Activated CD8-positive, alpha-beta T cell treated with anti-CD3 and anti-CD28 coated beads for 36 hours (primary cell): ENCODE measurements at regions not wholly inside any gene's neighbourhood (a gene's known extent, or its start where the extent isn't known, plus 50 kb on each side); places are given as distances from the start of the nearest gene placed in this dataset.

Experiments
- ATAC-seq: fragments of 200-7000 bp; cut with Tn5 transposase; one replicate; pipeline ENCODE4 v1.10.0; 2021; ENCODE audit warnings: mild to moderate bottlenecking, moderate library complexity
- CTCF ChIA-PET: fragments of 350-600 bp; sonication (Branson Sonifier 250); formaldehyde crosslinking; loops from one replicate; lab custom pipeline; 2021; ENCODE audit warnings: antibody characterized with exemption; lab: Charles Lee
- POLR2A ChIA-PET: fragments of 350-600 bp; sonication (Branson Sonifier 250); formaldehyde crosslinking; loops from one replicate; lab custom pipeline; 2021; ENCODE audit warnings: antibody characterized with exemption; lab: Charles Lee
- DNase-seq: peaks from one replicate; pipeline ENCODE4 v3.0.0-alpha.2; 2020
- H3K27ac Mint-ChIP-seq: one replicate; pipeline ENCODE4 v1.8.0; 2021; ENCODE audit warnings: mild to moderate bottlenecking, mixed read lengths
- H3K27me3 Mint-ChIP-seq: one replicate; pipeline ENCODE4 v1.8.0; 2021; ENCODE audit warnings: mixed read lengths
- H3K36me3 Mint-ChIP-seq: one replicate; pipeline ENCODE4 v1.8.0; 2021; ENCODE audit warnings: low read depth, mixed read lengths
- H3K4me1 Mint-ChIP-seq: one replicate; pipeline ENCODE4 v1.8.0; 2021; ENCODE audit warnings: low read depth, mixed read lengths
- H3K4me3 Mint-ChIP-seq: one replicate; pipeline ENCODE4 v1.8.0; 2021; ENCODE audit warnings: mild to moderate bottlenecking, moderate library complexity, mixed read lengths
- H3K9me3 Mint-ChIP-seq: one replicate; pipeline ENCODE4 v1.8.0; 2021; ENCODE audit warnings: mixed read lengths
- CTCF ChIP-seq: fragments of 200-600 bp; IDR thresholded peaks from one replicate; pipeline ENCODE4 v1.8.0; 2022; ENCODE audit warnings: antibody characterized with exemption, mild to moderate bottlenecking
- intact Hi-C: fragments of 100-400 bp; cut with micrococcal nuclease; formaldehyde crosslinking; loops from one replicate; pipeline ENCODE4 v1.10.0; 2022

- Mint-ChIP-seq H3K9me3 (no peaks in the 10 kb centered on the region), H3K27me3 (no peaks in the 10 kb centered on the region), H3K27ac (no peak overlapping the region), H3K4me1 (no peaks in the 10 kb centered on the region), H3K36me3 (no peaks in the 10 kb centered on the region), H3K4me3 (no peak overlapping the region)
- POLR2A ChIA-PET, result no interaction called here
- TF ChIP-seq CTCF, result no peak
- CTCF ChIA-PET, result no interaction called here
- intact Hi-C loops, result no loop called here
- DNase-seq (no peak), ATAC-seq (no peak)
These were observed 374.6 kb upstream of the SYT1 start for GRCh38 chr12:78489990-78490389.

GRCh38 chr12:78490861-78491260 lies 373.7 kb upstream of the SYT1 start:
- POLR2A ChIA-PET, result no interaction called here
- no peak overlapping the region for H3K4me3 Mint-ChIP-seq
- CTCF ChIA-PET, result no interaction called here
- no peak for DNase-seq
- H3K4me1 Mint-ChIP-seq, result no peaks in the 10 kb centered on the region
- no peaks in the 10 kb centered on the region for H3K27me3 Mint-ChIP-seq
- no peaks in the 10 kb centered on the region for H3K9me3 Mint-ChIP-seq
- no peak overlapping the region for H3K27ac Mint-ChIP-seq
- intact Hi-C loops, result no loop called here
- no peak for TF ChIP-seq CTCF
- ATAC-seq, result no peak
- no peaks in the 10 kb centered on the region for H3K36me3 Mint-ChIP-seq

GRCh38 chr12:78494911-78495310 lies 369.7 kb upstream of the SYT1 start:
- Mint-ChIP-seq H3K9me3 (peaks cover 3% of the 10 kb centered on the region), H3K27ac (no peak overlapping the region), H3K36me3 (no peaks in the 10 kb centered on the region), H3K4me1 (no peaks in the 10 kb centered on the region), H3K27me3 (no peaks in the 10 kb centered on the region), H3K4me3 (no peak overlapping the region)
- ChIA-PET CTCF (no interaction called here), POLR2A (no interaction called here)
- DNase-seq, result no peak
- intact Hi-C loops, result no loop called here
- no peak for ATAC-seq
- TF ChIP-seq CTCF, result no peak

- ChIA-PET CTCF (no interaction called here), POLR2A (no interaction called here)
- DNase-seq, result no peak
- no peak for TF ChIP-seq CTCF
- intact Hi-C loops, result no loop called here
- Mint-ChIP-seq H3K27ac (no peak overlapping the region), H3K27me3 (no peaks in the 10 kb centered on the region), H3K9me3 (peaks cover 4% of the 10 kb centered on the region), H3K36me3 (no peaks in the 10 kb centered on the region), H3K4me1 (no peaks in the 10 kb centered on the region), H3K4me3 (no peak overlapping the region)
- no peak for ATAC-seq
These were observed 362.7 kb upstream of the SYT1 start for GRCh38 chr12:78501825-78502224.

GRCh38 chr12:78519422-78519821 lies 345.2 kb upstream of the SYT1 start:
- no peaks in the 10 kb centered on the region for H3K4me1 Mint-ChIP-seq
- ChIA-PET CTCF (no interaction called here), POLR2A (no interaction called here)
- intact Hi-C loops, result no loop called here
- no peak for TF ChIP-seq CTCF
- H3K4me3 Mint-ChIP-seq, result no peak overlapping the region
- no peak overlapping the region for H3K27ac Mint-ChIP-seq
- DNase-seq (no peak), ATAC-seq (no peak)
- no peaks in the 10 kb centered on the region for H3K36me3 Mint-ChIP-seq
- no peaks in the 10 kb centered on the region for H3K27me3 Mint-ChIP-seq
- H3K9me3 Mint-ChIP-seq, result peaks cover 10% of the 10 kb centered on the region
